ENCODE measurements at regions not wholly inside any gene's neighbourhood (a gene's known extent, or its start where the extent isn't known, plus 50 kb on each side); places are given as distances from the start of the nearest gene placed in this dataset.

GRCh38 chr4:33592701-33593100 is 2651.6 kb downstream of the ARAP2 start:
- ATAC-seq = no peak

GRCh38 chr4:33606951-33607350 is 2637.4 kb downstream of the ARAP2 start:
- no peak for ATAC-seq

GRCh38 chr4:33616121-33616520 is 2628.2 kb downstream of the ARAP2 start:
- ATAC-seq = no peak

- no peak for ATAC-seq
These were observed 2618.6 kb downstream of the ARAP2 start for GRCh38 chr4:33625748-33626147.

GRCh38 chr4:33626221-33626620 is 2618.1 kb downstream of the ARAP2 start:
- ATAC-seq = no peak

GRCh38 chr4:33628296-33628695 is 2616.0 kb downstream of the ARAP2 start:
- no peak for ATAC-seq

GRCh38 chr4:33649015-33649414 is 2595.3 kb downstream of the ARAP2 start:
- no peak for ATAC-seq

- no peak for ATAC-seq
These were observed 2594.8 kb downstream of the ARAP2 start for GRCh38 chr4:33649471-33649870.

- ATAC-seq = no peak
These were observed 2594.3 kb downstream of the ARAP2 start for GRCh38 chr4:33650036-33650435.

GRCh38 chr4:33658971-33659370 is 2585.3 kb downstream of the ARAP2 start:
- ATAC-seq = no peak

GRCh38 chr4:33661636-33662035 is 2582.7 kb downstream of the ARAP2 start:
- ATAC-seq = no peak

GRCh38 chr4:33685939-33686338 is 2558.4 kb downstream of the ARAP2 start:
- ATAC-seq = no peak

GRCh38 chr4:33696041-33696440 is 2548.3 kb downstream of the ARAP2 start:
- ATAC-seq = no peak

GRCh38 chr4:33696586-33696985 is 2547.7 kb downstream of the ARAP2 start:
- ATAC-seq = no peak

- ATAC-seq = no peak
These were observed 2535.1 kb downstream of the ARAP2 start for GRCh38 chr4:33709247-33709646.

GRCh38 chr4:33711826-33712225 is 2532.5 kb downstream of the ARAP2 start:
- no peak for ATAC-seq

- ATAC-seq = no peak
These were observed 2529.3 kb downstream of the ARAP2 start for GRCh38 chr4:33714971-33715370.

- no peak for ATAC-seq
These were observed 2528.4 kb downstream of the ARAP2 start for GRCh38 chr4:33715841-33716395.

- no peak for ATAC-seq
These were observed 2522.1 kb downstream of the ARAP2 start for GRCh38 chr4:33722254-33722653.

- ATAC-seq = no peak
These were observed 2521.4 kb downstream of the ARAP2 start for GRCh38 chr4:33722800-33723516.

- no peak for ATAC-seq
These were observed 2519.6 kb downstream of the ARAP2 start for GRCh38 chr4:33724685-33725084.

GRCh38 chr4:33725861-33726260 is 2518.5 kb downstream of the ARAP2 start:
- ATAC-seq = no peak

GRCh38 chr4:33737726-33738125 is 2506.6 kb downstream of the ARAP2 start:
- ATAC-seq = no peak

GRCh38 chr4:33739884-33740632 is 2504.3 kb downstream of the ARAP2 start:
- no peak for ATAC-seq
